RWPE1 (cell line): ENCODE measurements at regions not wholly inside any gene's neighbourhood (a gene's known extent, or its start where the extent isn't known, plus 50 kb on each side); places are given as distances from the start of the nearest gene placed in this dataset.

Source experiments
- CTCF ChIA-PET: fragments of 350-600 bp; sonication (Branson Sonifier 250); formaldehyde crosslinking; extraction: SDS; loops from one replicate; lab custom pipeline; 2021; lab: Yijun Ruan, JAX
- POLR2A ChIA-PET: fragments of 400-600 bp; formaldehyde crosslinking; extraction: SDS; loops from one replicate; lab custom pipeline; 2020; ENCODE audit warnings: antibody characterized with exemption; ENCODE audit not compliant: low non-redundant PET; lab: Yijun Ruan, JAX
- DNase-seq: peaks from one replicate; pipeline ENCODE4 v3.0.0; 2012; ENCODE audit warnings: low spot score
- H3K27ac ChIP-seq: fragments of 450-650 bp; 2 replicates; pipeline ENCODE4 v1.5.1; 2017
- TF ChIP-seq, protein P1 (sequence below): fragments of 450-650 bp; conservative IDR thresholded peaks from 2 replicates; pipeline ENCODE4 v1.5.1; 2017; ENCODE audit warnings: low read depth, mild to moderate bottlenecking

DNA sequence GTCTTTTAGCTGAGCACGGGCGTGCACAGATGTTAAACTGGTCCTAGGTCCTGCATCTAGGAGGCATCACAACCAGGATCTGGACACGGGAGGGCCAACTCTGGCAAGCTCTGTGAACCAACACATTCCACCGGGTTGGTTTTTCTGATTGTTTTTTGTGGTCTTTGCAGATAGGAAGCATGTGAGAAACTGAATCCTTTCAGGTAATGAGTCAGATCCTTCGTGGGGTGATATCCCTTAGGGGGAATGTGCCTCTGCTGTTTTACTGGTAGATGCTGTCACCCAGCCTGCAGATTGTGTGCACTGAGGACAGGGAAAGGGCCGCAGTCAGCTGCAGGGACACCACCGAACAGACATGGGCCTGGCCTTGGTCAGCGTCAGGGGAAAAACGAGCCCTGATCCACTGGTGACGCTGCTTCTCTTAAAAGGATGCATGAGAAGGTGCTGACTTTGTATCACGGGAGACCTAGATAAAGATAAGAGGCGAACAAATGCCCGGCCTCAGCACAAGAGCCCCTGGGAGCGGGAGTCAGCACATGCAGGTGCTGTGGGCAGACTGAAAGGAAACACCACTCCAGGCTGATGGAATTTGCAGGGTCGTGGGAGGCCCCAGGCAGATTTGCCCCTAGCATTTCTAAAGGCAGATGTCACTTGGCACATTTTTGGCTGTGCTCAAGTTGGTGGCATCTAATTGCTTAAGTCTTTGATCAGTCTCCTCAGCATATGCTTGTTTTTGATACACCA lies 51.1 kb downstream of the DOP1B start:
- no peak overlapping the region for H3K27ac ChIP-seq
- ChIA-PET CTCF (interaction anchor here (0.6 to 1.3 kb wide), 2 partner anchors 55 to 56 kb away, joined by 3 to 7 read pairs; no protein-coding TSS in a partner anchor), POLR2A (no interaction called here)
- peak; percentile 8 for DNase-seq
- TF ChIP-seq, protein P1, sequence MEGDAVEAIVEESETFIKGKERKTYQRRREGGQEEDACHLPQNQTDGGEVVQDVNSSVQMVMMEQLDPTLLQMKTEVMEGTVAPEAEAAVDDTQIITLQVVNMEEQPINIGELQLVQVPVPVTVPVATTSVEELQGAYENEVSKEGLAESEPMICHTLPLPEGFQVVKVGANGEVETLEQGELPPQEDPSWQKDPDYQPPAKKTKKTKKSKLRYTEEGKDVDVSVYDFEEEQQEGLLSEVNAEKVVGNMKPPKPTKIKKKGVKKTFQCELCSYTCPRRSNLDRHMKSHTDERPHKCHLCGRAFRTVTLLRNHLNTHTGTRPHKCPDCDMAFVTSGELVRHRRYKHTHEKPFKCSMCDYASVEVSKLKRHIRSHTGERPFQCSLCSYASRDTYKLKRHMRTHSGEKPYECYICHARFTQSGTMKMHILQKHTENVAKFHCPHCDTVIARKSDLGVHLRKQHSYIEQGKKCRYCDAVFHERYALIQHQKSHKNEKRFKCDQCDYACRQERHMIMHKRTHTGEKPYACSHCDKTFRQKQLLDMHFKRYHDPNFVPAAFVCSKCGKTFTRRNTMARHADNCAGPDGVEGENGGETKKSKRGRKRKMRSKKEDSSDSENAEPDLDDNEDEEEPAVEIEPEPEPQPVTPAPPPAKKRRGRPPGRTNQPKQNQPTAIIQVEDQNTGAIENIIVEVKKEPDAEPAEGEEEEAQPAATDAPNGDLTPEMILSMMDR: no peak

DNA sequence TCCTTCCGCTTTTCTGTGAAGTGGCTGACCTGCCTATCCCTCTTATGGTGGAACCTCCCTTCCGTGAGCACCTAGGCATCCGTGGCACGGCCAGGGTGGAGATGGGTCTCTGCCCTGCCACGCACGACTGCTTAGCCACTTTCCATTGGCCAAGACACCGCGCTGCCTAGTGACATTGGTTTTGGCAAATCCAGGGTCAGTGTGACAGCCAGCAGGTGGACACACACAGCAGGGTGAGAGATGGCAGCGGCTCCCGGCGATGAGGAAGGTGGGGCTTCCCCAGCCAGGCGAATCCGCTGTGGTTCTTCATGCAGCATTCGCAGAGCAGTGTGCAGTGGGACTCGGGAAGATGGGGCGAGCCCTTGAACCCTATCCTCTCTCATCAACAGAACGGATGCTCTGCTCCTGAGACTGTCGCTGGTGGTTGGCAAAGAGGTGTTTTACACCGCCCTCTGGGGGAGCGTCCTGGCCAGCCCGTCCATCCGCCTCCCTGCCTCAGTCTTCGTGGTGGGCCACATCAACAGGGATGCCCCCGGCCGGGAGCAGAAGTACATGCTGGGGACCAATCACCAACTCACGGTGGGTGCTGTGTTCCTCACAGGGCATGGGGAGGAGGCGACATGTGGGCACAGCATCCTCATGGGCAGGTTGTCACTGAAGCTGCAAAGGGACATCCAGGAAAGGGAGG lies 51.8 kb downstream of the DOP1B start:
- CTCF ChIA-PET: interaction anchor here (1.3 to 3.2 kb wide), 2 partner anchors 55 kb away, joined by 3 to 28 read pairs; no protein-coding TSS in a partner anchor
- H3K27ac ChIP-seq: no peak overlapping the region
- POLR2A ChIA-PET: no interaction called here
- no peak for DNase-seq
- TF ChIP-seq, protein P1: no peak

DNA sequence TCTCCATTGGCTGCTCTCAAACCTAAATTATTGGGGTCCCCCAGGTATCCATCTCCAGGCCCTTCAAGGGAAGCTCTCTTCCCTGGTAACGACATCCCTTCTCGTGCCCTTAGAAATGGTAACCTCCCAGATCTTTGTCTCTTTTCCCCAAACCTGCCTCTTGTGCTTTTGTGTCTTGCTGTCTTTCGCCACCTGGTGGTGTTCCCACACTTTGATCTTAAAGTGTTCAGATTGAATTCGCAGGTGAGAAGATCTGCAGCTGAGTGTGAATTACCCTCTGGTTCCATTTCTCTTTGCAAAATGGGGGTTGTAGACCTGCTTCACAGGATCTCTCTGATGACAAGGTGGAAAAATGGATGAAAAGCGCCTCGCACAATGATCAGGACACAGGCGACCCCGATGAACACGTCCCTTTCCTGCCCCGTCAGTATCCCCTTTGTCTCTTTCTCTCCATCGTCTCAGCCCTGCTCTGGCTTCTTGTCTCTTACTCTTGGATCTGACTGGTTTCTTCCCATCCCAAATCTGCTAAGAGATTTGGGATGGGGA lies 53.1 kb downstream of the DOP1B start:
- DNase-seq: peak; percentile 55

DNA sequence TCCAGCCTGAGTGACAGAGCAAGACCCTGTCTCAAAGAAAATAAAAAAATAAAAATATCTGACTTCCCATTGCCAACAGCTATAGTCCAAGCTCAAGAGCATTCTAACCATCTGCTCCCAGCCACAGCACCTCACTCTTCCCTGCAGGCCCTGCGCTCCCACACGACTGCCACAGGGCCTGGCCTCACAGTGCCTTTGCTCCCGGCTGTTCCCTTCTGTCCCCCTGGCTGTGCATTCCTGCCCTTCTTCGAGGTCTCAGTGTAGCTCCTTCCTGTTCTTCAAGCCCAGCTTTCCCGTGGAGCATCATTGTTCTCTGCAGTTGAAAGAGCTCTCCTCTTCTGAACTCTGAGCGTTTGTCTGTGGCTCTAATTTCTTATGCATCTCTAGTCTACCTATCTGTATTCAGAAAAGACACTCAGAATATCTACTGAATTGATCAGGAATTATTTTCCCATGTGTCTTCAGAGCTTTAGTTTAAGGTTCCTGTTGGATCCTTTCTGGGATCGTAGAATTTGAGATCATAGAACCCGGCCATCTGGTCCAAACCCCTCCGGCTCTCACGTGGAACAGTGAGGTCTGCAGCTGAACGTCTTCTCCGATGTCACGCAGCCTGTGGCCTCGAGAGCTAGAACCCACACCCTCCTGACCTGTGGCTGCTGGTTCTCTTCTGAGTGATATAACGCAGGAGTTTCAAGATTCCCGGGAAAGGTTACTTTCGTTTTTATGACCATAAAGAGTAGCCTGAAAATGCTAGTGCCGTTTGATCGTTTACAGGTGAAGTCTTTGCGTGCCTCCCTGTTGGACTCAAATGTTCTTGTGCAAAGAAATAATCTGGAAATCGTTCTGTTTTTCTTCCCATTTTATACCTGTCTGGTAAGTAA lies 54.4 kb downstream of the DOP1B start:
- POLR2A ChIA-PET: interaction anchor here (1.0 kb wide), 1 partner anchor 109 kb away, joined by 3 read pairs; the partner anchor contains the start of gene MORC3
- H3K27ac ChIP-seq: peak overlapping the region; percentile 79
- TF ChIP-seq, protein P1: no peak
- CTCF ChIA-PET: interaction anchor here (0.8 to 3.2 kb wide), 4 partner anchors 9 to 85 kb away, joined by 4 to 28 read pairs (median 5); no protein-coding TSS in a partner anchor
- no peak for DNase-seq

More for the DNA sequence above, 53.1 kb downstream of the DOP1B start:
- TF ChIP-seq, protein P1: peak; percentile 61
- POLR2A ChIA-PET: no interaction called here
- peak overlapping the region; percentile 79 for H3K27ac ChIP-seq
- CTCF ChIA-PET: interaction anchor here (0.6 to 3.2 kb wide), 10 partner anchors 13 to 84 kb away, joined by 3 to 28 read pairs (median 4); no protein-coding TSS in a partner anchor

DNA sequence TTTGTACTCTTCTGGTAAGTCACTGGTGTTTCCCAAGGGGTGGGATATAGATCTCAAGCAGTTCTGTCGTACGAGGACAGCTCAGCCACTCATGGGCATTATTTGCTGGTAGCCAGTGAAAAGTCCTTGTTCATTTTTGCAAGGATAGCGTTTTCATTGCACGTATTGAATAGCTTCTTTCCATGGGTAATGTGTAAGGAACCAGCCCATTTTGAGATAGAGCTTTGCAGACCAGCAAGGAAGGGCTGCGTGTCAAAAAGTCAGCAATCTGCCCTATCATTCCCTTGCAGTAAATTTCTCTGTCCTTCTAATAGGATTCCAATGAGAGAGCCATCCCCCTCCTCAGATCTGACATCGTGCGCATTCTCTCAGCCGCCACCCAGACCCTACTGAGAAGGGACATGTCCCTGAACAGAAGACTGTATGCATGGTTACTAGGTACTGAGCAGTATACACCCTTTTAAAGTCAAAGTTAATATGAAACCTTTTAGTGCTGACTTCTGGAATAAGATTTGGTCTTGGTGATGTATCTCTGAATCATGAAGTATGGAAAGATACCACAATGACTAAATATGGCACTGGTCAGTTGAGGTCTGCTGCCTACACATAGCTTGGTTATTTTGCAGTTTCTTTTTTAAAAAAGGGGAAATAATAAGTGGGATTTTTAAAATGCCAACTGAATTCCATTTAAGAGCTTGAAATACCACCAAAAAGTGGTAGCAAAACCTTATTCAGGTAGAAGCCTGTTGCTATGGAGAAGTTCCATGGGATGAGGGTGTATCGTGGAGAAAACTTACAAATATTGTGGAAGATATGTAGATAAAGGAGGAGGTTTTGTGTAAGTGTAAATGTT lies 55.3 kb downstream of the DOP1B start:
- TF ChIP-seq, protein P1: no peak
- peak; percentile 71 for DNase-seq
- ChIA-PET CTCF (interaction anchor here (3.2 kb wide), 1 partner anchor 59 kb away, joined by 28 read pairs; no protein-coding TSS in a partner anchor), POLR2A (interaction anchor here (0.6 kb wide), 1 partner anchor 121 kb away, joined by 10 read pairs; no protein-coding TSS in a partner anchor)
- no peak overlapping the region for H3K27ac ChIP-seq
